RPMI7951 (cell line): ENCODE measurements at regions not wholly inside any gene's neighbourhood (a gene's known extent, or its start where the extent isn't known, plus 50 kb on each side); places are given as distances from the start of the nearest gene placed in this dataset.
"Not testable (repeated sequence)": the region's sequence is repeated elsewhere in the genome, so short reads cannot be mapped to it uniquely, and the experiment has no call there.

Experiments
- DNase-seq: peaks from one replicate; pipeline ENCODE4 v3.0.0-alpha.2; 2012; ENCODE audit warnings: low read depth

DNA sequence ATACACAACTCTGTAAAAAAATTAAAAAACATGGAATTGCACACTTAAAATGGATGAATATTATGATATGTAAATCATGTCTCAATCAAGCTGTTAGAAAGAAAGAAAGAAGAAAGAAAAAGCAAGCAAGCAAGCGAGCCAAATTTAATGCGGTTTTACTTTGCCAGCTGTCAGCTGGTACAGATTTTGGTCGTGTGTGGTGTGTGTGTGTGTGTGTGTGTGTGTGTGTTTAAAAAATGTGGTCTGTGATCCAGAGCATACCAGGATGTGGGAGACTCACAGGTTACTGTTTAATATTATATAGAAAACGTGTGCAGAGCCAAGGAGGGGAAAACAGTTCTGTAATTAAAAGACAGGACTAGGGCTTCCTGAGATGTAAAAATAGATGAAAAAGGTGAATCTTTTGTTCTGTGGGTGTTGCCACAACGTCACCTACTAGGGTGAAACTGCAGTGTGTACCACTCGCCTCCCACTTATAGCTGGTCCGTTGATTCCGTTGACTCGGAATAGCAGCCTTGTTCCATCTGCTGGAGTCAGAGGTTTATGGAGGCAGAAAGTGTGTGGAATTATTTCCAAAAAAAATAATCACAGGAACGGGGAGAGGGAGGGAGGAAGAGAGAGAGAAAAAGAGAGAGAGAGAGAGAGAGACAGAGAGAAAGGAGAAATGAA is 197.7 kb downstream of the BCAS1 start:
- DNase-seq: peak; percentile 78

DNA sequence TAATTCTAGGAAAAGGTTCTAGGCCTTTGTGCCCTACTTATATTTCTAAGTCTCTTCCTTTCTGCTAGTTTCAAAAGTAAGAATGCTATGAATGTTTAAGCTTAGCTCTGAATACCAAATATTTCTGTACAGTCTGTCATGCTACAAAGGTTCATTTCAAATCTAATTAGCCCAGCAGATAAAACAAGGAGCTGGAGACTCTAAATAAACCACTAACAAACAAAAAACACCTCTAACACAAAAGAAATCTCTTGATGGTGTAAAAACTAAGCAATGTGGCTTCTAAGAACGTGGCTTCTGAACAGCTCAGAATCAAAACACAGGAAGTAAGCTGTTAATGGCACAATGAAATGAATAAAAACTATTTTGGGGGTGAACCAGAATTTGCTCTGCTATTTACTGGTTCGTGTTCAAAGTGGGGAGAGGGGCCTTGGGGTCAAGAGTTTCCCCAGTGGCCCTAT is 198.3 kb downstream of the BCAS1 start:
- peak; percentile 20 for DNase-seq

DNA sequence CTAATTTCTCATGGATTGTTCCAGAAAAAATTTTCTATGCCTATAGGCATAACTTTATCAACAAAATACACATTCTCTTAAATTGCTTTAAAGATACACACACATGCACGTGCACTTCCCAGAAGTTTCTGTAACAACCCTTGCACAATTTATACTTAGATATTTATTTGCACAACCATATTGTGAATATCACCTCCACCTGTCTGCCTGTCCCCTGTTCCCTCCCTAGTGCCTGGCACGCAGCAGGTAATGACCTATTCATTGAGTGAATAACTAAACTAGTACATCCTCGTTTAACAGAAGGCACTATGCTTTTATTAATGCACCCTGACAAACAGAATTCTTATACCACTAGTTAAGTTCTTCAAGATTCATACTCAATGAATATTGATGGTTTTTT is 198.9 kb downstream of the BCAS1 start:
- DNase-seq: no peak

DNA sequence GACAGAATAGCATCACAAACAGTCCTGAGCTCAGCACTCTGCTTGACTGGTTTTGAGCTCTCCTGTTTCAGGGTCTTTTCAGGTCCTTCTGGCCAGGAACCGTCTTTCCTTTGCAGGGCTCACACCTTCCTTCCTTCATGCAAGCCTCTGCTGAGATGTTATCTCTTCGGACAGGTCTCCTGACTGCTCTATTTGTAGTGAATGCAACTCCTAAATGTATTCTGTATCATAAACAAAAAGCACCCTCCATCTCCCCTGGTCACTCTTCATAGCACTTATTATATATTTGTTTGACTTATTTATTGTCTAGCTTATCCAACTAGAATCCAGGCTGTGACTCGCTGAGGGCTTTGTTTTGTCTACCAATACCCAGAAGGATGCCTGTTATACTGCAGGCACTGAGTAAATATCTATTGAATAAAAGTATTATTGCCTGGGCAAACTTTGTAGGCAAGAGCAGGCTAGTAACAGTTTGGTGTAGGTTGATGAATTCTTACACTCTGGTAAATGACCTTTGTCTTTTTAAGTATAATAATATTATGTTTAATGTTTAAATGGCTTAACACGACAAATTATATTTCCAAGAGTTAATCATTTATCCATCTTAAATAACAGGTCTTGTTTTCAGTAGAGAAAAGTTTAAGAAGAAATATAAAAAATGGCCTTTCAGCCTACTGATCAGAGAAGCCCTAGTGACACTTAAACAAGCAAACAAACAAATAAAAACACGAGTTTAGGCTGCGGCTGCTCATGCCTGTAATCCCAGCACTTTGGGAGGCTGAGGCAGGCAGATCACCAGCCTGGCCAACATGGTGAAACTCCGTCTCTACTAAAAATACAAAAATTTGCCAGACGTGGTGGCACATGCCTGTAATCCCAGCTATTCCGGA is 199.7 kb downstream of the BCAS1 start:
- DNase-seq: no peak

DNA sequence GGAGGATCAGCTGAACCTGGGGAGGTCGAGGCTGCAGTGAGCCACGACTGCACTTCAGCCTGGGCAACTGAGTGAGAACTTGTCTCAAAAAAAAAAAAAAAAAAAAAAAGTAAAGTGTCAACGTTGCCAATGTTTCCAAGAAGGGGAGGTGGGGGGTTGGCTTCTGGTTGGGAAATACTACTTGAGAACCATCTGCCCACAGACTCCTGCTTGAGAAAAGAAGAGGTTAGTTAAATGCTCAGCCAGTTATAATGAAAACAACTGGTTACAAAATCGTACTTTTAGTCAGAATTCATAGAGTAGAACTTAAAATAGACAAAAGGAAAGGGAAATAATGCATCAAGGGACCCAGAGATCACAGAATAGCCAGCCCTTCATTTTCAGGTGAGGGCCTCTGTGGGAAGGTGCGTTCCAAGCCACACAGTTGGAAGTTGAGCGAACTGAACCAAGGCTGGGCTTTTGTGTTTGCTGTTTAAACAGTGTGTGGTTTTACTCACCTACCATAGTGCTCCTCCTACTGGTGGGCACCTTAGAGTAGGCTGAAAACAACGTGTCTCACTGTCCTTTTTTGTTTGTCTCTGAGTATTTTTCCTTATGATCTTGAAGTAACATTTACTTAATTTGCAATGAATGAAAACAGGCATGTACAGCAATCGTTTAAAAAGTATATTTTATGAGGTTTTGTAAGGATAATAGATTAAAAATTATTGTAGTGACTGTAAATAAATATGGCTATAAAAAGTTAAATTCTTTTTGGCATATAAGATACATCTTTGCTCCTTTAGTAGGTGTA is 200.7 kb downstream of the BCAS1 start:
- DNase-seq: peak; percentile 84

DNA sequence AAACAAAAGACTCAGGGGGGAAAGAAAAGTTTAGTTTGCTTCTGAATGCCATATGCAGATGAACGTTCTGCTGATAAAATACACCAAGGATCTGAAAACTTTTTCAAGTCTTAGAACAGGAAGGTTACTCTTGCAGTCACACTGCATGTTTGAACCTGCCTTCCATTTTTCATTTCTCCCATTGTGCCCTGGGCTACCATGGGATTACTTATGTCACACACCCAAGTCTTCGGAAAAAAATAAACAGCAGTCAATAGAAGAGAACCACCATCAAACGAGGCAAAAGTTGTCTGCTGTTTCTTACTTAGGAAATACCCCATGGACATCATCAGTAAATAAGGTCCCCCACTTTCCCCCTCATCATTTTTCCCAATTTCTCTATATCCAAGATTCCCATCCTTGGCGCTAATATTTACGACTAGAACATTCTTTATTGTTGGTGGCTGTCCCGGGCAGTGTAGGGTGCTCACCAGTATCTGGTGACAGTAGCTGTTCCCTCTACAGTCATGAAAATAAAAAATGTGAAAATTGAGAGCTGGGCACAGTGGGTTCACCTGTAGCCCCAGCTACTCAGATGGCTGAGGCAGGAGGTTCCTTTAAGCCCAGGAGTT is 202.5 kb downstream of the BCAS1 start:
- no peak for DNase-seq

DNA sequence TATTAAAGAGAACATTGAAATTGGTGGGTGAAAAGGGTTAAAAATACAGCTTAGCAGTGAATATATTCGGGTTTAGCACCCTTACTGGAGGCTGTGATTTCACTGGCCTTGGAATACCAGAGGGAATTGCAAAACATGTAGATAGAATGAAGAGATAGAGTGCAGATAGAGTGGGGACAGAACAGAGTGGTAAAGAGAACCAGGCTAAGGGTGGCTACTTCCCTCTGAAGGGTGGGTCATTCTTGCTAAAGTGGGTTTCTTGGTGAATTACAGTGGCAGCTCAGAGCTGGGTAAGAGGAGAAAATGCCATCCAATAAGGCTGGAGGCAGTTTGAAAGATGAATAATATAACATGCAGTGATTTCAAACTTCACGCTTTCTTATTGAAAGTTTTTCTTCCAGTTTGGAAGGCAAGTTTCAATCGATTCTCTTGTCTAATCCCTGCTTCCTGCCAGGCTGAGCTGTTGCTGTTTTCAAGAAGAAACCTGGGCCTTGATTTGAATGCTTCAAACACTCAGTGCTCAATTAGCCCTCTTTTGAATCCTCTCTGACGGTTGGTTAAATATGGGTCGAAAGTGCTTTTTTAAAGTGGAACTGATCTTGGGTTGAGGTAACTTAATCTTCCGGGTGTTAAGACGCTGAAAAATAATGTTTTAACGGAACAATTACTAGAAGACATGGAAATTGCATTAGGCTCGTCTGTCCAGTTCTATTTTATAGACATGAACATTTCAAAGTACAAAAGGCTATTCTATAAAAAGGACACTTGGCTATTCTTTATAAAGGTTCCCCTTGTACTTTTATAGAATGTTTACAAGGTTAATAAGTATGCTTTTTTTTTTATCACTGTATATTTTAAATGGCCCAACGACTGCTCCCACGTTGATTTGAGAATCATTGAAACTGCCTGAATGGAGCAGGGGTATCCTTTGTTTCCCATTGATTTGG is 203.3 kb downstream of the BCAS1 start:
- peak; percentile 53 for DNase-seq

DNA sequence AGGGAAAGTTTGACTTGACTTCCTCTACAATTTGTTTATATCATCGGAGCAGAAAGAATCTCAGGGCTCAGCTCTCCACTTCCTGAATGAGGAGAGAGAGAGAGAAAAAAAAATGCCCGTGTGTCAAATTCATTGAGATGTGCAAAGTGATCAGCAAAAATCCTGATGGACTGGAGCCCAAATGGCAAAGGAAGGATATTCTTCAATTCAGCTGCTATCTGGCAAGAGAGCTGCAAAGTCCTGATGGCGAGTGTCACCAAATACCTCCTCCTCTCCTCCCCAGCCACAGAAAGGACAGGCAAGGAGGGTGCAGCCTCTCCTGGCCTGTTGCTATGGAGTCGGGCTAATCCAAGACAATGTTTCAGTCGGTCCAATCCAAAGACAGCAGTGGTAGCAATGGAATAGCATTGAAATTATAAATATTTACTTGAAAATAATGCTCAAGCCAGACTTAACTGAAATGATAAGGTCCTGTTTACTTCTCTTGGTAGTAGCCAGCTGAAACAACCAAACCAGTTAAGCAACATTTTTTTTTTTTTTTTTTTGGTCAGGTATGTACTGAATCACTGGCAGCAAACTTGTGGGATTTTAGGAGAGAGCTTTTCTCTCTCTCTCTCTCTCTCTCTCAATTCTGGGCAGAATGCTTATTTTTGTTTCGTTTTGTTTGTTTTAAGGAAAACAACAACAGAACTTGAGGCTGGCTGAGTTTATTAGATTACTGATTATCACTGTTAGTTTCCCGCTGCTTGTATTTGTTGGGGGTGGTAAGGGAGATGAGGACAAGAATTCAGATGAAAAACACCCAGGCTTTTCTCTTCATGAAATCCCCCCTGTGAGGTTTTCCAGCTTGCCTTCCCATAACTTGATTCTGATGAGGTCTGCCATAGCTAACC is 204.2 kb downstream of the BCAS1 start:
- DNase-seq: peak; percentile 76

DNA sequence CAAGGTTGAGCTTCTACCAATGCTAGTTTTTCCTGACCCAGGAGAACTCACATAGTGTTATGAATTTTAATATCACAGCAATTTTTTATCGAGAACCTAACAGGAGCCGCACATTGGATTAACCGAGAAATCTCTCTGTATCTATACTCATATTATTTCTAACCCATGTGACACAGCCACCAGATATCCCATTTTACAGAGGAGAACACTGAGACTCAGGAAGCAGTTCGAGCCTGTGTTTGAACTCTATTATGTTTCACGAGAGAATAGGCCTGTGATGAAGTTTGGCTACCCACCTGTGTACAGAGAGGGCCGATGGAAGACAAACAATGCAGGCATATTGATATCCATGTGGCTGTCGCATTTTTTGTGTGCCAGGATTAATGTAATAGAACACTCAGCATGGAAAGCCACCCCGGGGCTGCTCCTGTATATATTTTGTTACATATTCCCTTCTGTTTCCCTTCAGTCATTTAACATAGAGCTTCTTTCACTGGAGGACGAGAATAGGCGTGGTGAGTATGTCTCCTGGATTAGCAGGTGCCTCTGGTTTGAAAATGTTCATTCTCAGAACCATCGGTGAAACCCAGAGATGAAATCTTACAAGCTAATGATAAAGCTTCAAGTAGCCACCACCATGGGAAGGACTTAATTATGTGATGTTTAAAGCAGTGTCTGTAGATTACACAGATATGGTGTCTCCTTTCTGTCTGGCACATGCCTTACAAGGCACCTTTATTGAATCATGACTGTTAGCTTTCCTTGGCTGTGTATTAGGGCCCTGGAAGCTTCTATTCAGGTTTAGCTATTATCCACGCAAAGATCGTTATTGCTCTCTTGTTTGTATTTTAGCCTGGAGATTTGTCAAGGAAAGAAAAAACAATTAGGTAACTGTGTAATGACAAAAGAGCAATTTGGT is 205.4 kb downstream of the BCAS1 start:
- DNase-seq: not testable (repeated sequence)

DNA sequence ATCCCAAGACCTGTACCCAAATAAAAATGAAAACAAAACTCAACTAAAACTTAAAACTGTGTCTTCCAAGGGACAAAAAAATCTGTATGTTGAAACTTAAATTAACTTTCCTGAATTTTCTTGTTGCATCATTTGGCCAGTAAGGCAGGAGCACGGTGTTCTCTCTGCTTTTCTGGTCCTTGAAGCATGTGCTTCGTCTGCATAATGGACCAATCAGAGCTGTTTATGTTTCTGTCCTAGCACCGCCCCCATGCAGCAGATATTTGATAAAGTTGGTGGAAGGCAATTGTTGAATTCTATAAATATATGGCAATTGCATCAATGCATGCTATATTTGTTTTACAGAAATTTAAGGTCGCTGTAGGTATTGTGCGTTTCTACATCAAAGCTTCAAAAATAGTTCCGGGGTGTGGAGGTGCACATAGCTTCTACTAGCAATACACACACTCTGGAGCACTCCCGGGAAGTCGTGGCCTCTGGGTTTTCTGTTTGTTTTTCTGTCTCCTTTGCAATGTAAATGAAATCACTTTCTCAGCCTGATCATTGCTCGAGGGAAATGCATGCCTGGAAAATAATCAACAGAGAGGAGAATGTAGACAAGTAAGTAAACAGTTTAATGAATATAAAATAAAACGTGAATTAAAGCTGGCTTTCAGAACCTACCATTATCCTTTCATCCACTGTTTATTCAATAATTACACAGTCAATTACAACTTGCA is 206.3 kb downstream of the BCAS1 start:
- not testable (repeated sequence) for DNase-seq

DNA sequence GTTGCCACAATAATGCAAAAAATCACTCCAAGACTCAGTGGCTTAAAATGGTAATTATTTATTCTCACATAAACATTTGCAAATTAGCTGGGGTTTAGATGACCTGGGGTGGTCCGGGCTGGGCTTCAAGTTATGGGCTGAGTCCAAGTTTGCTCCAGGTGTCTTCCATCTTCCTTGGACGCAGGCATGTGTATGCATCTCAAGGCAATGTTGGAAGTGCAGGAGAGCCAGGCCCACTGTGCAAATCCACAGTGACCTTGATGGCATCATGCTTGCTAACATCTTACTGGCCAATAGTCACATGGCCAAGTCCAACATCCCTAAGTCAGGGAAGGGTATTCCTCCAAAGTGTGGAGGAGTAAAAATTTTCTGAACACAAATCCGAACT is 206.9 kb downstream of the BCAS1 start:
- DNase-seq: not testable (repeated sequence)

DNA sequence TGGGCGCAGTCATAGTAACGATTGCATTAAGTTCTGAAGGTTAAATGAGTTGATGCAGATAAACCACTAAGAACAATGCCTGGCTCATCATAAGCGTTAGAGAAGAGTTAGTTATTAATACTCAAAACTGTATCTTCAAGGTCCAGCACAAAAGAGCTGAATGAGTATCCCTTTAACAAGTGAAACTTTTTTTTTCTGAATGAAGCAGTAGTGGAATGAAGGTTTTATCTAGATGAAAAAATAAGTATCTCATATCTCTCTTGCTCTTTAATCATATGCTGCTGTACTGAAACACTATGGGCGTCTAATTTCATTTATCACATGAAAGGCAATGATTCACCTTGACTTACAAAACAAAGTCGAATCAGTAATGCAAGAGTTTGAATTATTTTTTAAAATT is 207.4 kb downstream of the BCAS1 start:
- DNase-seq: not testable (repeated sequence)

DNA sequence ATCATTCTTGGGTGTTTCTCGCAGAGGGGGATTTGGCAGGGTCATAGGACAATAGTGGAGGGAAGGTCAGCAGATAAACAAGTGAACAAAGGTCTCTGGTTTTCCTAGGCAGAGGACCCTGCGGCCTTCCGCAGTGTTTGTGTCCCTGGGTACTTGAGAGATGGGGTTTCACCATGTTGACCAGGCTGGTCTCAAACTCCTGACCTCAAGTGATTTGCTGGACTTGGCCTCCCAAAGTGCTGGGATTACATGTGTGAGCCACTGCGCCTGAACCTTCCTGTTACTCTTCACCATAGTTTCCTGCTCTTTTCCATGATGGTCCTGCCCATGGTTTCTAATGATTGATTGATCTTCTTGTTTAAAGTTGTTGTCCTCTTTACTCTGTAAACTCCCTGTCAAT is 207.9 kb downstream of the BCAS1 start:
- DNase-seq: not testable (repeated sequence)

DNA sequence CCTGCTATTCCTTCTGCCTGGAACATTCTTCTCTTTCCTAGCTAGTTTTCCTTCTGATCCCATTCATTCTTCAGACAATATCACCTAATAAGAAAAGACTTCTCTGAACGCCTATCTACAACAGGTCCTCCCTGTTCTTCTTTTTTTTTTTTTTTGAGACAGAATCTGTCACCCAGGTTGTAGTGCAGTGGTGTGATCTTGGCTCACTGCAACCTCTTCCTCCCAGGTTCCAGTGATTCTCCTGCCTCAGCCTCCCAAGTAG is 208.3 kb downstream of the BCAS1 start:
- DNase-seq: not testable (repeated sequence)

DNA sequence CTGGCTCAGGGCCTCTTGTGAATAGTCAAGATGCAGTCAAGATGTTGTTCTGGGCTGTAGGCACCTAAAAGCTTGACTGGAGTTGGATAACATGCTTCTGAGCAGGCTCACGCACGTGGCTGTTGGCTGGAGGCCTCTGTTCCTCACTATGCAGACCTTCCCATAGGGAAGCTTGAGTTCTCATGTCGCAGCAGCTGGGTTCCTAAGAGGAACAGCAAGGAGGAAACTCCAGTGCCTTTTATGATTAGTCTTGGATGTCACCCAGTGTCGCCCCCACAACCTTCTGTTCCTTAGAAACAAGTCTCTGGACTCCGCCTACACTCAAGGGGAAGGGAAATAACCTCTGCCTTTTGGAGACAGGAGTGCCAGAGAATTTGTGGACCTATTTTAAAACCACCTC is 210.7 kb downstream of the BCAS1 start:
- no peak for DNase-seq

DNA sequence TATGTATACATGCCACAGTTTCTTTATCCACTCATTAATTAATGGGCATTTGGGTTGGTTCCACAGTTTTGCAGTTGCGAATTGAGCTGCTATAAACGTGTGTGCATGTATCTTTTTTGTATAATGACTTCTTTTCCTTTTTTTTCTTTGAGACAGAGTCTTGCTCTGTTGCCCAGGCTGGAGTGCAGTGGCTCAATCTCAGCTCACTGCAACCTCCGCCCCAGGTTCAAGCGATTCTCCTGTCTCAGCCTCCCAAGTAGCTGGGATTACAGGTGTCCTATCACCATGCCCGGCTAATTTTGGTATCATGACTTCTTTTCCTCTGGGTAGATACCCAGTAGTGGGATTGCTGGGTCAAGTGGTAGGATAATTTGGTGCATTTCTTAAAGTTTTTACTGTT is 211.4 kb downstream of the BCAS1 start:
- DNase-seq: not testable (repeated sequence)

DNA sequence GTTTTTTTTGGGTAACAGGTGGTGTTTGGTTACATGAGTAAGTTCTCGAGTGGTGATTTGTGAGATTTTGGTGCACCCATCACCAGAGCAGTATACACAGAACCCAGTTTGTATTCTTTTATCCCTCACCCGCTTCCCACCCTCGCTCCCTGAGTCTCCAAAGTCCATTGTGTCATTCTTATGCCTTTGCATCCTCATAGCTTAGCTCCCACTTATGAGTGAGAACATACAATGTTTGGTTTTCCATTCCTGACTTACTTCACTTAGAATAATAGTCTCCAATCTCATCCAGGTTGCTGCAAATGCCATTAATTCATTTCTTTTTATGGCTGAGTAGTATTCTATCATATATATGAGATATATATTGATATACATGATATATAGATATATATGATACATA is 211.9 kb downstream of the BCAS1 start:
- not testable (repeated sequence) for DNase-seq

DNA sequence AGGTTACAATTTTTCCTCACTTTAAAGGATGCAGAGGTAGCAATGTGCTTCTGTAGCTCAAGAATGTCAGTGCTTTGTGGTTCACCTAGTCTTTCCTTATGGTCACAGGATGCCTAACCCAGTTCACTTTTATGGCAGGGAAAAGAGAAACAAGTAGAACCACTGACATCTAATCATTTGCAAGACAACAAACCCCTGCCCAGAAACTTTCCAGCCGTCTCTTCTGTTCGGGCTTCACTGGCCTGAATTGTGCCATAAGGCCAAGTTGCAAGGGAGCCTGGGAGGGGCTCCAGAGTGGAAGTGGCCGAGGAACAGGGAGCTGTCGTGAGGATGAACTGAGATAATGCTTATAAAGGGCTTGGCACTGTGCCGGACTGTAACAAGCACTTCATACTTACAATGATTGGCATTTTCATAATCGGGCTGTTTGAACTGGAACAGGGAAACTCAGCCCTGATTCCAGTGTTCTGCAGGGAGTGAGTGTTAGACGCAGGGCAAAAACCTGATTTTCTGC is 212.6 kb downstream of the BCAS1 start:
- DNase-seq: no peak
